Fibroblast of lung (primary cell): ENCODE measurements at regions not wholly inside any gene's neighbourhood (a gene's known extent, or its start where the extent isn't known, plus 50 kb on each side); places are given as distances from the start of the nearest gene placed in this dataset.

Experiments
- DNase-seq, 2 donors: peaks; one replicate each; pipeline versions ENCODE4 v3.0.0 to v3.0.0-alpha.2; 2010; ENCODE audit warnings: low read depth in 2 of 2
- H2AFZ ChIP-seq: 2 replicates; pipeline ENCODE4 v1.5.1; 2012; ENCODE audit warnings: low read length, control low read depth, inconsistent platforms
- H3K27ac ChIP-seq: 2 replicates; pipeline ENCODE4 v1.5.1; 2011; ENCODE audit warnings: low read length, control low read depth; ENCODE audit not compliant: insufficient read depth
- H3K27me3 ChIP-seq: 2 replicates; pipeline ENCODE4 v1.5.1; 2011; ENCODE audit warnings: mild to moderate bottlenecking, low read length; ENCODE audit not compliant: control insufficient read depth, insufficient read depth
- H3K36me3 ChIP-seq: 2 replicates; pipeline ENCODE4 v1.5.1; 2011; ENCODE audit warnings: low read length; ENCODE audit not compliant: control insufficient read depth, insufficient read depth
- H3K4me1 ChIP-seq: 2 replicates; pipeline ENCODE4 v1.5.1; 2011; ENCODE audit warnings: low read length; ENCODE audit not compliant: control insufficient read depth, insufficient read depth; ENCODE audit errors: extremely low read depth
- H3K4me2 ChIP-seq: 2 replicates; pipeline ENCODE4 v1.5.1; 2011; ENCODE audit warnings: low read length, control low read depth; ENCODE audit not compliant: insufficient read depth; ENCODE audit errors: extremely low read depth
- H3K4me3 ChIP-seq, 4 experiments: fragments of 200-600 bp in 1 of 4; sonication (generic) in 1 of 4; replicated peaks in 1 of 4; 2 replicates each; pipeline ENCODE4 v1.5.1; 2011 to 2016; ENCODE audit warnings: low read length in 4 of 4, low read depth in 3 of 4, mild to moderate bottlenecking in 3 of 4, control low read depth in 2 of 4, inconsistent platforms in 1 of 4, mixed read lengths in 1 of 4; ENCODE audit not compliant: insufficient read depth in 1 of 4; ENCODE audit errors: control extremely low read depth in 1 of 4
- H3K79me2 ChIP-seq: 2 replicates; pipeline ENCODE4 v1.5.1; 2012; ENCODE audit warnings: mild to moderate bottlenecking, low read length, inconsistent platforms; ENCODE audit not compliant: control insufficient read depth, insufficient read depth
- H3K9ac ChIP-seq: 2 replicates; pipeline ENCODE4 v1.5.1; 2011; ENCODE audit warnings: mild to moderate bottlenecking, low read length, control low read depth; ENCODE audit not compliant: insufficient read depth
- H3K9me3 ChIP-seq: 2 replicates; pipeline ENCODE4 v1.5.1; 2012; ENCODE audit warnings: low read depth, low read length; ENCODE audit not compliant: control insufficient read depth, insufficient read depth
- H4K20me1 ChIP-seq: 2 replicates; pipeline ENCODE4 v1.5.1; 2011; ENCODE audit warnings: low read length; ENCODE audit not compliant: control insufficient read depth, insufficient read depth; ENCODE audit errors: extremely low read depth
- CTCF ChIP-seq, 2 donors: IDR thresholded peaks in 1 of 2; conservative IDR thresholded peaks in 1 of 2; 1 replicate in 1 of 2; 2 replicates in 1 of 2; pipeline ENCODE4 v1.5.1; 2011 to 2012; ENCODE audit warnings: low read length in 2 of 2, control low read depth in 1 of 2, inconsistent platforms in 1 of 2, low read depth in 1 of 2, mild to moderate bottlenecking in 1 of 2
- EZH2 ChIP-seq: IDR thresholded peaks from 2 replicates; pipeline ENCODE4 v1.5.1; 2012; ENCODE audit warnings: low read length, control low read depth, mild to moderate bottlenecking; ENCODE audit errors: missing control alignments

DNA sequence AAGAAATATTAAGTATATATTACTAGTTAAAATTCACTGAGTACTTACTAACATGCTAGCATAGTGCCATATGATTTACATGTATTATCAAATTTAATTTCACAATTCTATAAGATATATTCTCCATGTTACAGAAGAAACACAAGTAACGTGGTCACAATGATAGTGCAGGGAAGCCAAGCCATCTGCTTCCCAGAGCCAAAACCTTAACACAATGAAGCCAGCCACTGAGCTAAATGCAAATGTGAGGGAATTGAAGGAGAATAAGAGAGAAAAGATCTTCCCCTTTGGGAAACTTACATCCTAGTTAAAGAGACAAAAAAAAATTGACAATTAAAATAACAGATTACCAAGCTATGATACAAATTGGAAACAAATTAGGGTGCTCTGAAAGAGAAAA, 63.6 kb downstream of the ELAPOR2 start:
- Histone ChIP-seq H3K9ac (no peak overlapping the region), H4K20me1 (no peaks in the 10 kb centered on the region), H3K27me3 (no peaks in the 10 kb centered on the region), H3K4me3 (no peak overlapping the region), H2AFZ (no peak overlapping the region), H3K4me1 (no peaks in the 10 kb centered on the region), H3K27ac (no peak overlapping the region), H3K4me2 (no peak overlapping the region), H3K79me2 (no peaks in the 10 kb centered on the region), H3K36me3 (no peaks in the 10 kb centered on the region), H3K9me3 (no peaks in the 10 kb centered on the region)
- no peak for DNase-seq
- TF ChIP-seq CTCF (conservative IDR thresholded peaks at IDR 0.05 in 1 of 2, IDR thresholded peaks at IDR 0.05 in 1 of 2; ENCODE audit: low read depth in 1 of 2, low read length in 2 of 2), result no peak

- Histone ChIP-seq H3K4me2 (no peak overlapping the region), H3K36me3 (no peaks in the 10 kb centered on the region), H3K27ac (no peak overlapping the region), H3K4me3 (no peak overlapping the region), H3K9ac (no peak overlapping the region), H2AFZ (no peak overlapping the region), H3K27me3 (no peaks in the 10 kb centered on the region), H3K79me2 (no peaks in the 10 kb centered on the region), H3K4me1 (no peaks in the 10 kb centered on the region), H3K9me3 (no peaks in the 10 kb centered on the region), H4K20me1 (no peaks in the 10 kb centered on the region)
- no peak for TF ChIP-seq EZH2
- TF ChIP-seq CTCF (conservative IDR thresholded peaks at IDR 0.05 in 1 of 2, IDR thresholded peaks at IDR 0.05 in 1 of 2; ENCODE audit: low read depth in 1 of 2, low read length in 2 of 2), result no peak
- DNase-seq, result peak in 1 of 2 donors; percentile 24
Observed at GRCh38 chr7:86995052-86995725, 64.3 kb downstream of the ELAPOR2 start.

- Histone ChIP-seq H3K4me3 (no peak overlapping the region), H3K9me3 (no peaks in the 10 kb centered on the region), H3K9ac (no peak overlapping the region), H3K36me3 (no peaks in the 10 kb centered on the region), H2AFZ (no peak overlapping the region), H3K4me1 (no peaks in the 10 kb centered on the region), H3K27ac (no peak overlapping the region), H3K27me3 (no peaks in the 10 kb centered on the region), H3K79me2 (no peaks in the 10 kb centered on the region), H3K4me2 (no peak overlapping the region), H4K20me1 (no peaks in the 10 kb centered on the region)
- peak; percentile 21 to 63 for DNase-seq
- TF ChIP-seq CTCF (conservative IDR thresholded peaks at IDR 0.05 in 1 of 2, IDR thresholded peaks at IDR 0.05 in 1 of 2; ENCODE audit: low read depth in 1 of 2, low read length in 2 of 2) (no peak), EZH2 (no peak)
Observed at GRCh38 chr7:86991771-86992191, 67.7 kb downstream of the ELAPOR2 start.
